PC-9 (cell line): ENCODE measurements at regions not wholly inside any gene's neighbourhood (a gene's known extent, or its start where the extent isn't known, plus 50 kb on each side); places are given as distances from the start of the nearest gene placed in this dataset.

Experiments
- CTCF ChIP-seq: fragments of 200-600 bp; sonication (generic); conservative IDR thresholded peaks from 2 replicates; pipeline ENCODE4 v1.6.1; 2017; ENCODE audit warnings: mixed run types, antibody characterized with exemption, mild to moderate bottlenecking, moderate library complexity
- EZH2 ChIP-seq: fragments of 200-600 bp; sonication (generic); IDR thresholded peaks from 2 replicates; pipeline ENCODE4 v1.8.0; 2017; ENCODE audit warnings: antibody characterized with exemption, low read depth

DNA sequence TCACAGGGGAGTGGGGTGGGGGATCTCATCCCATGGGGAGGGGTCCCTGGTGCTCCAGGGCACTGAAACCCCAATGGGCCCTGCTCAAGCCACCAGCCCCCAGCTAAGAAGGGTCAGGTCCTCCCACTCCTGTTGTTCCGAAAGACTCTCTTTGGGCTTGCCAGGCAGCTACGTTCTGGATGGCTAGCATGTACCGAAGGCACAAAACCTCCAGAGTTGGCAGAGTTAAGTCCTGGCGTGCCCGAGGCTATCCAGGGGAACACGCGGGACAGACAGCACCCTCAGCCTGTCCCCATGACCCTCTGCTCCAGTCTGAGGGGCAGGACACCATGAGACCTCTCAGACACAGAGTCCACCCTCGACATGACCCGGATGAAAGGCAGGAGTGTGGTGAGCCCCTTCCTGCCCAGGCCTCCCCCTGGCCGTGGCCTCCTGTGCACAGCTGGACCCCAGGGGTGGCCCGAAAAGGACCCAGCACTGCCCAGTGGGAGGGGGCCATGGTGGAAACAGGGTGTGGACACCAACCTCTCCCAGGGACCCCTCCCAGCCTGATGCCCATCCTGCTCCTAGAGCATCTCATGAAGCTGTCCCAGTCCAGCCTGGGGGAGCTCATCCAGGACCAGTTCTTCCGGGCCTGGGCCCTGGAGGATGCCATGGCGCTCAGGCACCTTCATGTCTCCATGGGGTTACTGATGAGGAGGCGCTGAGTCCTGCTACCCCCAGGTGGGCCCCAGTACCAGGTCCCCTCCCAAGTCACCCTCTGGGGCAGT lies 53.0 kb upstream of the TPM4 start:
- TF ChIP-seq EZH2 (no peak), CTCF (no peak)
